ENCODE measurements at regions not wholly inside any gene's neighbourhood (a gene's known extent, or its start where the extent isn't known, plus 50 kb on each side); places are given as distances from the start of the nearest gene placed in this dataset.

DNA sequence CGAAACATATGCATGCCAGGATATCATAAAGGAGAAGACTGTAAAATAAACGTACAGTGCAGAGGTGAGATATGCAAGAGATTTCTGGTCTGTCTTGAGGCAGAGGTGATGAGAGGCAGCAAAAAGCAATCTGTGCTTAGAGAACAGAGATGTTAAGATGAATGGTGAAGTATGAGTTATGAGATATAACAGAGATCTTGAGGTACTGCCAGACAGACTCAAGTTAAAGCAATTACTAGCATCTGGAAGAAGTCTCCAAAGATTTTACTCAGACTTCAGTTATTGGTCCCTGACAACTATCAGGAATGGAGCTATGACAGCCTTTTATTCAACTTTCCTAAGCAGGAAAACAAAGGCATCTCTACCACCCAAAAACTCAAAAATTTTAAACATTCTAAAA is 122.8 kb upstream of the DST start:
- no peak for TF ChIP-seq POLR2A (IDR thresholded peaks at IDR 0.05)
- TF ChIP-seq, protein P1, sequence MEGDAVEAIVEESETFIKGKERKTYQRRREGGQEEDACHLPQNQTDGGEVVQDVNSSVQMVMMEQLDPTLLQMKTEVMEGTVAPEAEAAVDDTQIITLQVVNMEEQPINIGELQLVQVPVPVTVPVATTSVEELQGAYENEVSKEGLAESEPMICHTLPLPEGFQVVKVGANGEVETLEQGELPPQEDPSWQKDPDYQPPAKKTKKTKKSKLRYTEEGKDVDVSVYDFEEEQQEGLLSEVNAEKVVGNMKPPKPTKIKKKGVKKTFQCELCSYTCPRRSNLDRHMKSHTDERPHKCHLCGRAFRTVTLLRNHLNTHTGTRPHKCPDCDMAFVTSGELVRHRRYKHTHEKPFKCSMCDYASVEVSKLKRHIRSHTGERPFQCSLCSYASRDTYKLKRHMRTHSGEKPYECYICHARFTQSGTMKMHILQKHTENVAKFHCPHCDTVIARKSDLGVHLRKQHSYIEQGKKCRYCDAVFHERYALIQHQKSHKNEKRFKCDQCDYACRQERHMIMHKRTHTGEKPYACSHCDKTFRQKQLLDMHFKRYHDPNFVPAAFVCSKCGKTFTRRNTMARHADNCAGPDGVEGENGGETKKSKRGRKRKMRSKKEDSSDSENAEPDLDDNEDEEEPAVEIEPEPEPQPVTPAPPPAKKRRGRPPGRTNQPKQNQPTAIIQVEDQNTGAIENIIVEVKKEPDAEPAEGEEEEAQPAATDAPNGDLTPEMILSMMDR (IDR thresholded peaks at IDR 0.05): no peak

All from thyroid gland (tissue), 4 donors.